Endothelial cell of umbilical vein (primary cell): ENCODE measurements at regions not wholly inside any gene's neighbourhood (a gene's known extent, or its start where the extent isn't known, plus 50 kb on each side); places are given as distances from the start of the nearest gene placed in this dataset.

Source experiments
- BruUV-seq: library from RNA; stranded (reverse); fragments of 400-500 nt; replicated peaks from 2 replicates; lab custom pipeline; 2021; lab: Mats Ljungman, UMichigan
- CTCF ChIA-PET: fragments of 300-600, 350-600 bp; sonication (Branson Sonifier 250); formaldehyde crosslinking; loops from one replicate; lab custom pipeline; 2021; ENCODE audit warnings: antibody characterized with exemption, inconsistent platforms; lab: Charles Lee
- POLR2A ChIA-PET: fragments of 300-600, 350-600 bp; sonication (Branson Sonifier 250); formaldehyde crosslinking; loops from one replicate; lab custom pipeline; 2021; ENCODE audit warnings: antibody characterized with exemption, inconsistent platforms; lab: Charles Lee
- DNase-seq: peaks from one replicate; pipeline ENCODE4 v3.0.0-alpha.2; 2011; ENCODE audit warnings: low read depth, low spot score
- FAIRE-seq: peaks from 2 replicates; lab custom pipeline; 2011; peaks lifted over from hg19 to GRCh38; lab: Jason Lieb, UNC
- H2AFZ ChIP-seq: 2 replicates; pipeline ENCODE4 v1.6.0; 2012; ENCODE audit warnings: low read depth, low read length, control low read depth, inconsistent platforms
- H3K27ac ChIP-seq: 2 replicates; pipeline ENCODE4 v1.5.1; 2011; ENCODE audit warnings: low read depth, mild to moderate bottlenecking, control low read depth, low read length, moderate library complexity; ENCODE audit not compliant: insufficient read depth
- H3K27me3 ChIP-seq, 2 experiments: 2 replicates each; pipeline versions ENCODE4 v1.6.0 to v1.6.1; 2011; ENCODE audit warnings: low read length in 2 of 2, mixed read lengths in 1 of 2; ENCODE audit not compliant: control insufficient read depth in 2 of 2, insufficient read depth in 2 of 2
- H3K36me3 ChIP-seq, 2 experiments: 2 replicates in 1 of 2; 3 replicates in 1 of 2; pipeline ENCODE4 v1.5.1; 2011; ENCODE audit warnings: low read length in 2 of 2, mild to moderate bottlenecking in 1 of 2, moderate library complexity in 1 of 2; ENCODE audit not compliant: control insufficient read depth in 2 of 2, insufficient read depth in 2 of 2; ENCODE audit errors: extremely low read depth in 1 of 2
- H3K4me1 ChIP-seq: 3 replicates; pipeline ENCODE4 v1.5.1; 2011; ENCODE audit warnings: mild to moderate bottlenecking, low read length; ENCODE audit not compliant: control insufficient read depth, insufficient read depth; ENCODE audit errors: extremely low read depth
- H3K4me2 ChIP-seq: 2 replicates; pipeline ENCODE4 v1.6.1; 2011; ENCODE audit warnings: low read length, control low read depth, mixed read lengths; ENCODE audit not compliant: insufficient read depth
- H3K4me3 ChIP-seq, 3 experiments: fragments of 200-600 bp in 1 of 3; sonication (generic), shearing (Covaris generic) in 1 of 3; replicated peaks in 1 of 3; 2 replicates each; pipeline ENCODE4 v1.5.1; 2011 to 2016; ENCODE audit warnings: control low read depth in 3 of 3, low read length in 3 of 3, mild to moderate bottlenecking in 2 of 3, inconsistent platforms in 1 of 3, low read depth in 1 of 3, moderate library complexity in 1 of 3; ENCODE audit not compliant: insufficient read depth in 1 of 3
- H3K79me2 ChIP-seq: 2 replicates; pipeline ENCODE4 v1.6.0; 2012; ENCODE audit warnings: low read length, inconsistent platforms; ENCODE audit not compliant: control insufficient read depth, insufficient read depth
- H3K9ac ChIP-seq: replicated peaks from 2 replicates; pipeline ENCODE3; 2011; ENCODE audit warnings: low read length, control low read depth; ENCODE audit not compliant: insufficient read depth; ENCODE audit errors: extremely low read depth
- H3K9me1 ChIP-seq: replicated peaks from 3 replicates; pipeline ENCODE4 v1.6.0; 2011; ENCODE audit warnings: mild to moderate bottlenecking, low read length; ENCODE audit not compliant: control insufficient read depth, insufficient read depth; ENCODE audit errors: extremely low read depth
- H3K9me3 ChIP-seq: replicated peaks from 2 replicates; pipeline ENCODE4 v1.5.1; 2012; ENCODE audit warnings: low read length, inconsistent platforms; ENCODE audit not compliant: control insufficient read depth, insufficient read depth
- H4K20me1 ChIP-seq: replicated peaks from 2 replicates; pipeline ENCODE3; 2011; ENCODE audit warnings: mild to moderate bottlenecking, low read length; ENCODE audit not compliant: control insufficient read depth, insufficient read depth; ENCODE audit errors: extremely low read depth
- EZH2 ChIP-seq: IDR thresholded peaks from 2 replicates; pipeline ENCODE4 v1.6.1; 2012; ENCODE audit warnings: borderline replicate concordance, low read depth, mild to moderate bottlenecking, moderate library complexity, low read length, inconsistent platforms; ENCODE audit not compliant: severe bottlenecking
- FOS ChIP-seq: IDR thresholded peaks from 2 replicates; pipeline ENCODE4 v1.6.1; 2011; ENCODE audit warnings: mild to moderate bottlenecking, low read length, moderate library complexity, borderline replicate concordance; ENCODE audit not compliant: insufficient read depth
- GATA2 ChIP-seq: IDR thresholded peaks from 2 replicates; pipeline ENCODE4 v1.7.0; 2011; ENCODE audit warnings: low read depth, mild to moderate bottlenecking, moderate library complexity, mixed read lengths, low read length; ENCODE audit not compliant: insufficient read length, insufficient read depth
- JUN ChIP-seq: IDR thresholded peaks from 2 replicates; pipeline ENCODE4 v1.6.1; 2011; ENCODE audit warnings: borderline replicate concordance, low read depth; ENCODE audit not compliant: insufficient read length, insufficient read depth
- MYC ChIP-seq: IDR thresholded peaks from one replicate; pipeline ENCODE4 v1.6.1; 2011; ENCODE audit warnings: mild to moderate bottlenecking, low read depth, low read length
- POLR2A ChIP-seq: IDR thresholded peaks from 2 replicates; pipeline ENCODE4 v1.6.1; 2012; ENCODE audit warnings: low read depth, mild to moderate bottlenecking, control low read depth, low read length
- POLR2AphosphoS5 ChIP-seq: IDR thresholded peaks from 2 replicates; pipeline ENCODE4 v1.6.1; 2012; ENCODE audit warnings: low read depth, mild to moderate bottlenecking, control low read depth, low read length, moderate library complexity; ENCODE audit not compliant: insufficient read depth
- dilution Hi-C: fragments of 300-500 bp; cut with MboI; formaldehyde crosslinking; loops from one replicate; pipeline ENCODE4 v1.15.0; 2019; ENCODE audit warnings: low sequenced_read_pairs; ENCODE audit not compliant: extremely low pct_ligation_motif_present
- intact Hi-C: fragments of 100-400 bp; cut with micrococcal nuclease; formaldehyde crosslinking; loops from one replicate; pipeline ENCODE4 v1.10.0; 2022
- TF ChIP-seq, protein P1 (sequence below), 2 donors: IDR thresholded peaks; 1 replicate in 1 of 2; 2 replicates in 1 of 2; pipeline ENCODE4 v1.5.1; 2011; ENCODE audit warnings: low read length in 2 of 2, mild to moderate bottlenecking in 2 of 2, moderate library complexity in 2 of 2, control low read depth in 1 of 2, inconsistent platforms in 1 of 2, low read depth in 1 of 2; ENCODE audit not compliant: insufficient read depth in 1 of 2; ENCODE audit errors: extremely low read depth in 1 of 2
- TF ChIP-seq, protein P2 (sequence below): IDR thresholded peaks from 2 replicates; pipeline ENCODE4 v1.6.1; 2011; ENCODE audit not compliant: insufficient read depth, insufficient read length

DNA sequence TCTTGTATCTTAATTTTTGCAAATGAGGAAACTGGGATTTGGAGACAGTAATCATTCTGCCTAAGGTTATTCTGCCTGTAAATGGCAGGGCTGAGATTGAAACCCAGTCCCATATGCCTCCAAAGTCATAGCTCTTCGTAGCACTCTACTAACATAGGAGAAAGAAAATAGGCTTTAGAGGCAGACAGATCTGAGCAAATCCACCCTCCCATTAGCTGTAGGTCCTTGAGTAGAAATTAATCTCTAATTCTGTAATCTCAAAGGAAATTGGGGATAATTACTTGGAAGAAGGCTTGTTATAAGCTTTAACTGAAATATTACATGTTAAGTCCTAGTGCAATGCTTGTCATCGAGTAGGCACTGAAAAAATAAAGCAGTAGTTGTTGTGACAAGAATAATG, 252.1 kb upstream of the PEX5L start:
- TF ChIP-seq MYC (no peak), EZH2 (no peak), POLR2AphosphoS5 (no peak), GATA2 (no peak), FOS (no peak), POLR2A (no peak), JUN (no peak)
- TF ChIP-seq, protein P1, sequence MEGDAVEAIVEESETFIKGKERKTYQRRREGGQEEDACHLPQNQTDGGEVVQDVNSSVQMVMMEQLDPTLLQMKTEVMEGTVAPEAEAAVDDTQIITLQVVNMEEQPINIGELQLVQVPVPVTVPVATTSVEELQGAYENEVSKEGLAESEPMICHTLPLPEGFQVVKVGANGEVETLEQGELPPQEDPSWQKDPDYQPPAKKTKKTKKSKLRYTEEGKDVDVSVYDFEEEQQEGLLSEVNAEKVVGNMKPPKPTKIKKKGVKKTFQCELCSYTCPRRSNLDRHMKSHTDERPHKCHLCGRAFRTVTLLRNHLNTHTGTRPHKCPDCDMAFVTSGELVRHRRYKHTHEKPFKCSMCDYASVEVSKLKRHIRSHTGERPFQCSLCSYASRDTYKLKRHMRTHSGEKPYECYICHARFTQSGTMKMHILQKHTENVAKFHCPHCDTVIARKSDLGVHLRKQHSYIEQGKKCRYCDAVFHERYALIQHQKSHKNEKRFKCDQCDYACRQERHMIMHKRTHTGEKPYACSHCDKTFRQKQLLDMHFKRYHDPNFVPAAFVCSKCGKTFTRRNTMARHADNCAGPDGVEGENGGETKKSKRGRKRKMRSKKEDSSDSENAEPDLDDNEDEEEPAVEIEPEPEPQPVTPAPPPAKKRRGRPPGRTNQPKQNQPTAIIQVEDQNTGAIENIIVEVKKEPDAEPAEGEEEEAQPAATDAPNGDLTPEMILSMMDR (IDR thresholded peaks at IDR 0.05; ENCODE audit: extremely low read depth in 1 of 2, insufficient read depth in 1 of 2, low read depth in 1 of 2, low read length in 2 of 2) = no peak
- TF ChIP-seq, protein P2, sequence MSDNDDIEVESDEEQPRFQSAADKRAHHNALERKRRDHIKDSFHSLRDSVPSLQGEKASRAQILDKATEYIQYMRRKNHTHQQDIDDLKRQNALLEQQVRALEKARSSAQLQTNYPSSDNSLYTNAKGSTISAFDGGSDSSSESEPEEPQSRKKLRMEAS = no peak
- no peaks in the 10 kb centered on the region for H4K20me1 ChIP-seq
- intact Hi-C loops (no loop called here), dilution Hi-C loops (no loop called here)
- H3K4me3 ChIP-seq = no peak overlapping the region
- no peak overlapping the region for H3K4me2 ChIP-seq
- H3K36me3 ChIP-seq = no peaks in the 10 kb centered on the region
- H3K9me1 ChIP-seq = no peaks in the 10 kb centered on the region
- no peaks in the 10 kb centered on the region for H3K9me3 ChIP-seq
- H3K4me1 ChIP-seq = no peaks in the 10 kb centered on the region
- no peak overlapping the region for H3K27ac ChIP-seq
- no peak for DNase-seq
- FAIRE-seq = no peak
- no TSS peak for BruUV-seq
- ChIA-PET CTCF (no interaction called here), POLR2A (no interaction called here)
- no peaks in the 10 kb centered on the region for H3K79me2 ChIP-seq
- no peaks in the 10 kb centered on the region for H3K27me3 ChIP-seq
- H3K9ac ChIP-seq = no peak overlapping the region
- H2AFZ ChIP-seq = no peak overlapping the region
